GM18858 (cell line): ENCODE measurements at regions not wholly inside any gene's neighbourhood (a gene's known extent, or its start where the extent isn't known, plus 50 kb on each side); places are given as distances from the start of the nearest gene placed in this dataset.

Source experiments
- ATAC-seq: cut with Tn5 transposase; IDR thresholded peaks from one replicate; pipeline ENCODE4 v1.9.1; 2021; ENCODE audit not compliant: unreplicated experiment

DNA sequence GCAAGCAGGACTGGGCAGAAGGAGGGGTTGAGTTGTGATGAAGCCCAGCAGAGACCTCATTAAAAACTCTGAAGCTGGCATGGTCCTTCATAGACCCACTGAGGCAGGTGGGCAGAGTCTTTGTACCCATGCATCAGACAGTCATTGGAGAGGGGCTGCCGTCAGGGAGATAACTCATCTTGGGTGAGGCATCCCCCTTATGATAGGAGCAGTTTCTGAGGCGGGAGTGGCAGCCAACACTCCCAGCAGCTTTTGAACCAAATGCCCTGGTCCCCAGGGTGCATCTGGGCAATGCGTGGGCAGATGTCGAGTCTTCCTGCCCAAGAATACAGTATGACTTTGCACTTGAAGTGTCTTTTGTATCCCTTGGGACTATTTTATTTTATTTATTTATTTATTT lies 68.1 kb downstream of the HTR5A start:
- ATAC-seq: no peak

DNA sequence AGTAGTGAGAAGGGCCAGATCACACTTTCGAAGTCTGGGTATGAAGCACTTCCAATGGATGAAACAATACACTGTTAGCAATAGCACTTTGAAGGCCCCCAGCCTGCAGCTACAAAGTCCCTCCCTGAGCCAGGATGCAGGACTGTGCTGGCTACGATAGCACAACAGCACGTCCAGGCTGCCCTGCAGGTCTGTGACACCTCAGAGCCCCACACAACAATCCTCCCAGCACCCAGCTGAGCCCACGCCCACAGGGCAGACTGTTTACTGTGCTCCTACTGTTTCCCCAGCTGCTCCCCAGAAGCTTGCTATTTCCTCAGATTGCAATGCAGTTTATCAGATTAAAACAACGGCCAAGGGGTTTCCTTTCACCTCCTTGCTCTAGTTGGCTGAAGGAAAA lies 71.4 kb downstream of the HTR5A start:
- no peak for ATAC-seq

DNA sequence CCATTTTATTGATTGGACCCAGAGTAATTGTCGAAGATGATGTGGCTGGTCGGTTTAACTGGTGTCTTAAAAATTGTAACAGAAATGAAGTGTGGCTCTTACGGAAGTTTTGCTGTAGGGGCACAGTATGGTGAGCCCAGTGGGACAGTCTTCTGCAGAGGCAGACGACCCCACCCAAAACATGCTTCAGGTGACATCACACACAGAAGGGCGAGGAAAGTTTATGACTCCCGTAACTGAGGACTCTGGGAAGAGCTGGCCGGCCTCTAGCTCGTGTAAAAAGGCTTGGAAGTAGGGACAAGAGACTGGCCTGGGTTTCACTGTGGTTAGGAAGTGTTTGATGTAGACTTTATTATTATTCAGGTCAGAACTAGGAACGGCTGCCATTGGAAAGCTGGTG lies 73.3 kb downstream of the HTR5A start:
- ATAC-seq: no peak

DNA sequence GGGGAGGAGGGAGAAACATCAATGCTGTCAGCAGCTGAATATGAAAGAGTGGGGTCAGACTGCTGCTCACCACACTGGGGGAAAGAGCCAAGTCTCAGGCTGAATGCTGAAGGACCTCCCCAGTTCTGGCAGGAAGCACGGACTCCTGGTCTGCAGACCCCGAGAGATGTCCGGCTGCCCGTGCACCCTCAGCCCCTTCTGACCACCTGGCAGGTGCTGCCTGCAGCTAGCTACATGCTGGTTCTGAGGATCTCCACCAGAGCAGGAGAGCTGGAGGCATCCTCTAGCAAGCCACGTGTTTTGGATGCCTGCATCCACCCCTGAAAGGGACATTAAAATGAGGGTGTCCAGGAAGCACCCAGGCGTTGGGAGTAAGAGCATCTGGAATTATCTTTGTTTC lies 74.2 kb downstream of the HTR5A start:
- no peak for ATAC-seq

DNA sequence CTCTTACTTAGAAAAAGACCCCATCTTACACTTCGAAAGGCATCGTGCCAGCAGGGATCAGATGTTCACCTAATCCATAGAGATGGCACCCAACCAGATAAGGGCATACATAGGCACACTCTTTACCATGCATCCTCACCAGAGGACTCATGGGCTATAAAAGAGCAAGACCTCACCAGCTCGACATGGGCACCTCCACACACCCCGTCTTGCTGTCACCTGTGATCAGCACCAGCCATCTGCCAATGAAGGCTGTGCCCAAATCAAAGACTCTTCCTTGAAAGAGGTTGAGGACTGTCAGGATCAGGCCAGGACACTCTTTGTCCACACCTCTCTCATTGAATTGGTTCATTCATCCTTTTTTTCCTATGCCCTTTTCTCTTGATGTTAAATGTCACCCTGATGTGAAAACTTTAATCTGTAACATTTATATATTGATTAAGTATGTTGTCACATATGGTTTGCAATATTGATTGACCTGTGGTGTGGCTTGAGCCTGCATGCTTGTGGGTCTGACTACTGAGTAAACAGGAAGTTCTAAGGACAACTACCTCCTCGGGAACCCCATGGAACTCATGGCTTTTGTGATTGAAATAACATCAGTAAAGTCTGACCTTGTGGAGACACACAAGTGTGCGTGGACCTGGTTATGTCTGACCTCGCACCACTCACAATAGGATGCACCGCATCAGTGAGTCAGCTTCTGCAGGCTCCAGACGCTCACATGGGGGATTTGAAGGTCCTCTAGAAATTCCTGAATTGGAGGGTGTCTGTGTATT lies 75.5 kb downstream of the HTR5A start:
- no peak for ATAC-seq

DNA sequence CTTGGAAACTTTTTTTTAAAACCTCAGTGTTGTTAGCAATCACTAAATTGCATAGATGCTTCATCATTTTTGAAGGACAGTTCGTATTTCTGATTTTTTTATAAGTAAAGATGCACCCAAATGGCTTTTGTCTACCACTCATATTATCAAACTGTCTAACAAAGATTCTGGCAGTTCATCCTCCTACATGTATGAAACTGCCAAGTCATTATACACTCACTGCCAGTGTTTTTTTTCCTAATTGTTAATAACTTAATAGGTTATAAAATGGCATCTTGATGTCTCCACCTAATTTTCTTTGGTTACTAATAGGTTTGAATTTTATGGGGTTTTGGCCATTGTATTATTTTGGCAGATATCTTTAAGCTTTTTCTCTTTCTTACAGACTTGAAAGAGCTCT lies 77.0 kb downstream of the HTR5A start:
- ATAC-seq: no peak

DNA sequence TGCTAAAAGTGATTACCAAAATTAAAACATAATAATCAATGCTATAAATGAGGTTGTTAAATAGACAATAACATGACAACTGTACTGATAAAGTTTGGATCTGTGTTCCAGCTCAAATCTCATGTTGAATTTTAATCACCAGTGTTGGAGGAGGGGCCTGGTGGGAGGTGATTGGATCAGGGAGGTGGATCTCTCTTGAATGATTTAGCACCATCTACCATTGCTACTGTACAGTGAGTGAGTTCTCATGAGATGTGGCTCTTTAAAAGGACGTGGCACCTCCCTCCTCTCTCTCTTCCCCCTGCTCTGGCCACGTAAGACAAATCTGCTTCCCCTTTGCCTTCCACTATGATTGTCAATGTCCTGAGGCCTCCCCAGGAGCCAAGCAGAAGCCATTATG lies 77.5 kb downstream of the HTR5A start:
- no peak for ATAC-seq

DNA sequence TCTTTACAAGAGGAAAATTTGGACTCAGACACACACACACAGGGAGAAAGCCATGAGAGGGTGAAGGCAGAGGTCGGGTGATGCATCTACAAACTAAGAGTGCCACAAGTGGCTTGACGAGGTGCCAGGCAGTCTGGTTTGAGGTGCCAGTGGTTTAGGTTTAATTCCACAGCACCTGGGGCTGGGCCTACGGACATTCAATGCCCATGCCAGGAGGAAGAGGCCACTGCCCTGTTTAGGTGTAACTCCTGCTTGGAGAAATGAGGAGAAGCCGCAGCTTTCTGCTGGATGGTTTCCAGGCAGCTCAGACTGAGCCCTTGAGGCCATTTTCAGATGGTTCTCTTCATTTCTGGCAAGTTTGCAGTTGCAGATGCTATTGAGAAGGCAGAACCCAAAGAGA lies 83.6 kb downstream of the HTR5A start:
- ATAC-seq: no peak

DNA sequence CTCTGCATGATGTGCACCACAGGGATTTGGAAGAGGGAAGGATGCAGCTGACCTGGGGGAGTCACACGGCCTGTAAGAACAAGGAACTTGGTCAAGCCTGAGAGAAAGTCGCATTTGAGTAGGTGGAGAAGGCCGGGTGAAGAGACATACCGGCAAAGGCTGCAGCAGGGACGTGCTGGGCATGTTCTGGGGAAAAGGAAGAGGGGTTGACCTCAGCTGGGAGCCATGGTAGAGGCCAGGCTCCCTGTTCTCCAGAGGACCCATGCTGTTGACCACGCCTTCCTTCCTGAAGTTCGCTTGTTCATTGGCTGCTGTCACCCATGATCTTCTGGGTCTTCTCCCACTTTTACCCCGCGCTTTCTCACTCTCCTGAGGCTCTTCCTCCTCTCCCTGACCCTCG lies 84.5 kb downstream of the HTR5A start:
- no peak for ATAC-seq

DNA sequence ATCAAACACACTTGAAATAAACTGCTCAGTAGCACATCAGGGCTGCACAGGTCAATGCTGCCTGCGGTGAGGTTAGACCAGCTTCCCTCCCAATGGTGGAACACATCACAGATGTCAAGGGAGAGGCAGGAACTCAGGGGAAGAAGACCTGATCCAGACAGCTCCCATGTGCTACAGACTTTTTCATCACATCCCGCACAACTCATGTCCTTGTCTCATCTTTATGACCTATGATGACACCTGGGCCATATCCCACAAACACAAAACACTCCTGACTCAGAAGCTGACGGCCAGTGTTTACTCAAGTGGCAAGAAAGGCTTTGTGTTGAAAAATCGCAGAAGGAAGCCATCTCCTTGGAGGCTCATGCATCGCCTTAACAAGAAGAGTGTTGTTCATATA lies 91.6 kb downstream of the HTR5A start:
- ATAC-seq: no peak

DNA sequence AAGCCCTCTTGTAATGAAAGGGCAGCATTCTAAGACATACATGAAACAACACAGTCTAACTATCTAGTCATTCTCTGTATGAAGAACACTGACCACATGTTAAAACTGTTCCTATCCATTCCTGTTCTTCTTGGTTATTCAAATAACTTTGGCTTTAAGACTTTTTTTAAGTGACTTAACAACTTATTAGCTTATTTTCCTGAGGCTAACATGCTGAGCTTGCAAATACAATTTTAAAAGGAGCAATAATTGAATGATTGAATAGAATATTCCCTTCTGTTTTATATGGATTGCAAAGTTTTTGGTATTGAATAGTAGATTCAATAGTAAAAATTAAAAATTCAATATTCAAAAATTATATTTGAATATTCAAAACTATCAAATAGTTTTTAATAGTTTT lies 92.3 kb downstream of the HTR5A start:
- ATAC-seq: no peak

DNA sequence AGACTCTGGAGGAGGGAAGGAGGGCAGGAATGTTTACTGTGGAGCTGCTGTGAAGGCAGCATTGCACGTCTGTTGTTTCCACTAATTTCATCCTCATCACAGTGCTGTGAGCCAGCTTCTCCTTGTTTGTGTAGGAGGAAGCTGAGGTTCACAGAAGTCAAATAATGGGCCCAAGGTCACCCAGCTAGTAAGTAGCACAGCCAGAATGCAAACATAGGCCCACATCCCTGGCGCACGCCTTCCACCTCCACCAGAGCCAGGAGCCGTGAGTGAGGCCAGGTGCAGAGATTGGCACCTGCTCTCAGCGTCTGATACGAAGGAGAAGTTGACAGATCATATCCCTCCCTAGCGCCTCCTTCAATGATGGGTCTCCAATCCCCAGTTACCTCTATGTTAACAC lies 93.6 kb downstream of the HTR5A start:
- ATAC-seq: no peak

DNA sequence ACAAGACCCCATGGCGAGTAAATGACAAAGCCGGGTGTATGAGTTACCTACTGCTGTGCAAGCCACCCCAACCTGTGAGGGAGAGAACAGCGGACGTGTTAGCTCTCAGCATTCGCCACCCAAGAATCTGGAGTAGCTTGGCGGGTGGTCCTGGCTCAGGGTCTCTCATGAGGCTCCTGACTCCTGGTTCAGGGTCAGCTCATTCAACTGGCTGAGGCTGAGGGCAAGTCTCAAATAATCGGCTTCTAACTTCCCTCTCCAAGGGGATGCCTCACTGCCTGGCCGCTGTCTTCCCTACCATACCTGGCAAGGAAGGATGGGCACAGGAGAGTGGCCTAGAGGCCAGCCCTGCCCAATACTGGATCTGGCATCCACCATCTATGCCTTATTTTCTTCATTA lies 94.2 kb downstream of the HTR5A start:
- no peak for ATAC-seq

DNA sequence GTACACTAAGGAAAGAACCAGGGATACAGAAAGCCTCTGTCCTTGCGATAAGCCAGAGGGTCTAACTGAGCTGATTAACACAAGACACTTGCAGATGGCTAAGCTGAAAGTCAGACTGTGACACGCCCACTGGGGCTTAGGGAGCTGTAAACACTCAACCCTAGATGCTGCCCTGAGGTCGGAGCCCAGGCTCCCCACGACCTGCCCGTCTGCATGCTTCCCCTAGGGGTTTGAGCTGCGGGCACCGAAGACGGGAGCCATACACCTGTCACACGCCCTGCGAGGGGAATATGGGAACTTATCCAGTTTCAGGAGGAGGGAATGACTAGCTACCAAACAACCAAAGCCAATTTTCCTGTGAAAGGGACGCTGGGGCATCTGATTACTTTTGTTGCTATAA lies 96.0 kb downstream of the HTR5A start:
- no peak for ATAC-seq

DNA sequence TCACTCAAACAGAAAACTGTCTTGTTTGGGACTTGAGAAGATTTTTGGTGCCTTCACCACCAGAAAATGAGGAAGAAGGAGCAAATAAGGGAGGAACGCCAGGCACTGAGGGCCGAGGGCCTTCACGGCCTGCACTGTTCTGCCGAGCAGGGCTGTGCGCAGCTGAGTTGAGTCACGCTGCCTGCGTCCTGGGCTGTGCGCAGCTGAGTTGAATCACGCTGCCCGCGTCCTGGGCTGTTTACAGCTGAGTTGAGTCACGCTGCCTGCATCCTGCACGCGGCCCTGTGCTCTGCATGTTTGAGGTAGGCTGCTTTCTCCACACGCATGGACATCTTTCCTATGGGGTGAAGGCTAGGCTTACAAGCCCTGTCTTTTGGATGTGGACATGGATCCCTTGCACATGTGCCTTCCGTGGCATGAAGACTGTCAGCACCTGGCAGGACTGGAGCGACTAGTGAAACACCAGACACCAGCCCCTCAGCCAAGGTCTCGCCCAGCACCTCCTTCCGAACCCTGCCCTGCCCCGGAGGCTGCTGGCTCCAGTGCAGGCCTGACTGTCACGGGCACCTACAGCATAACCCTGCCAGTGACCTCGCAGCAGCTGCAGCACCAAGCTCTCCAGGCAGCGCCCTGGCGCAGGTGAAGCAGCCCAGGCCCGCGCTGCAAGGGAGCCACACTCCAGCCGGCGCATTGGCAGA lies 96.7 kb downstream of the HTR5A start:
- ATAC-seq: no peak

DNA sequence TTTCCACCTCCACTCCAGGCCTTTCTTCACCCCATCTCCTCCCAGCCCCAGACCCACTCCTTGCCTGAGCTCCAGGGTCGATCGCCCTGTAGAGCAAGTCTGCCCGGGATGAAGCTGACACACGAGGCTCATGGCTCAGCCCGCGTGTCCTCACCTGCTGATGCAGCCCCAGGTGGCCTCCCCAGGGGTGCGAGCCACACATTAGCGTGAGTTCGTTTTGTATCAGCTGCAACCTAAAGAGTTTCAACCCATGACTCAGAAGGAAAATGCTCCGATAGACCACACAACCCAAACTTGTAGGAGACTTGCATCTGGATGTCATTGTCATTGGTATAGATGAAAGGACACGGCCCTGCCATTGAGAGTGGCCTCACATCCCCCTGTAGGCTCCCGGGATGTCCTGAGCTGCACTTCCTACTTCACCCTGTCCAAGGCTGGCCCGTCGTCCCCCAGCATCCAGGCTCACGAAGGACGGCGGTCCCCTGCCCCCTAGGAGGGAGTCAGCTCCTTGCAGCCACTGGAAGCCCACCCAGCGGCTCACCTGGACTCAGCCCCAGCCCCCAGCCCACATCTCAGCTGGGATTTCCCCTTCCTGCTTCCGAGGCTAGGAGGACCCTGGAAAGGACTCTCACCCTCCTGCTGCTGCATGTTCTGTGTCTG lies 97.7 kb downstream of the HTR5A start:
- ATAC-seq: no peak

DNA sequence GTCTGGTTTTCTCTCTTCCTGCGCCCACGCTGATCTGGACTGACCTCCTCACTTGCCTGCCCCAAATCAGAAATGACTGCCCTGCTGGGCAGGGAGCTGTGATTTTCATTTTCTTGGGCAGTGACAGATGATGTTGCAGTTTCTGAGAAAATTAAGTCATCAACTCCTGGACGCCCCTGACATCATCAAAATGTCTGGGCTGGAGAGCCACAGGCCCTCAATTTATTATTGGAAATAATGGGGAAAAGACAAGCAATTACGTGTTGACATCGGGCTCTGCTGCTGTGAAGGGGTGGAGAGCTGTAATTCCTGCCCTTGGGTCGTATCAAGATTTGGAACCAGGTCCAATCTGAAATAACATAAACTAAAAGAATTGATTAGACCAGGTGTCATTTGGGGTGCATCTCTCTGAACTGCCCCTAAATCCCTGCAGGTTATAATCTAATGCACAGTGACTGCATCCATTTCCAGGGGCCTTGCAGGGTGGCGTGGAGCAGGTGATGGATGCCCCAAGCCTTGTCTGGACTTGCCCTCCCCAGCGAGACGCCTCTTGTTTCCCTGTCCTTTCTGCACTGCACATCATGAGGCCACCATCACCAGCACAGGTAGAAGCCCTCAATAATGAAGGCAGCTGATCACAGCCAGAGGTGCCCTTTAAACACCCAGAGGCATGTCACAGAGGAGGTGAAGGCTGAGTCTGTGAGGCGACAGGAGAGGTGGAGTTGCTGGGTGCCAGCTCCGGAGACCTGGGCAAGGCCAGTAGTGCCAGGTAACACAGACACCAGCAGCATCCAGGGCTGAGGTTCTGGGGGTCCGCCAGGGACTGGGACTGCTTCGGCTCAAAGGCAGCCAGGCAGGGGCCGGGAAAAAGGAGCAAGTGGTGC lies 98.7 kb downstream of the HTR5A start:
- ATAC-seq: no peak

DNA sequence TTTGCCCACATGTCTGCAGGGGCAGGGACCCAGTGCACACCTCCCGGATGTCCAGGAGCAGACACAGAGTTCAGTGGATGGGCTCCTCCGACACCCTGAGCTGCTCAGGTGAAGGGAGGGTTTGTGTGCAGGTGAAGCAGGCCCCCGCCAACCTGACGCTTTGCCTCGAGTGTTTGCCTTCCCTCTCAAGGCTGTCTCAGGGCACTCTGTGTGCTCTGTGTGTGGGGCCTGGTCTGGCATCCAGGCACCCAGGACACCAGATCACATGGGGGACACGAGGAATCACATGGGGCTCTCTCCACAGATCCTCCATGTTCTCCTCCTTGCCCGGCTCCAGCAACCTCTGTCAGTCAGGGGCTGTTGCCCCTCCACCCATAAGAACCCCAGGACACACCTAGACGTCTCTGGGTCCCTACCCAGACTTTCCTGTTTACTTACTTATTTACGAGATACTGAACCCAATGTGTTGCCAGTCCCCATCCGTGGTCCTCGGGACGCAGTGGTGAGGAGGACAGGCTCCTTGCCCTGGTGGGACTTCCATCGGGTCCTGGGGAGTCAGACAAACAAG lies 99.5 kb downstream of the HTR5A start:
- no peak for ATAC-seq

DNA sequence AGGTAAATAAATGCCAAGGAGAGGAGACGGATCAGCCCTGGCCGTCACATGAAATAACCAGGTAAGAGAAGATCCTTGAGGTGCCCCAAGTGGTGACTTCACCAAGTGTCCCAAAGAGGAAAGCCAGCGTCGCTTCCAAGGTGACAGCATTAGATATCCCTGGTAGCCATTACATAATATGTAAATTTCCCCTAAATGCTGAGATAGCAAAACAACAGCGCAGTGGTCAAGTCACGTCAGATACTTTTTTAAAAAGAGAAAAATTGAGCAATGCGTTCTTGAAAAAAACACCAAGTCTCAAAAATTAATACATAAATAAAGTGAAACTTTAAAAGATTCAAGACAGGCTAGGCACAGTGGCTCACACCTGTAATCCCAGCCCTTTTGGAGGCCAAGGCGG lies 100.2 kb downstream of the HTR5A start:
- ATAC-seq: no peak

DNA sequence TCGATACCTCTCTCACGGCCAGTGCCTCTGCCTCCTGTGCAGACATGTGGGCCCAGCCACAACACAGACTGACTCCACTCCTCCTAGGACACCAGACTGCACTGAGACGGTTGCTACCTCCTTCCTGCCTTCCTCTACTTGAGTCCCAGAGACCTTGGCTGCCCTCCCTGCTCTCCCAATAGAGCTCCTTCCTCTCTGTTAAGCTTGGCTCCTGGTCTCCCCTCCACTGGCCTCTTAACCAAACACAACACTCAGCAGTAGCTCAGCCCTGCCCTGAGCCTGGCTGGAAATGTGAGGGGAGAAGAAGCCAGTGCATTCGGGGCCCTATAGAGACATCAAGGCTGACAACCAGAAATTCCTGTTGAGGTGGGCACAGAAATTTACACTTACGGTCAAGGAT lies 102.0 kb downstream of the HTR5A start:
- ATAC-seq: no peak

DNA sequence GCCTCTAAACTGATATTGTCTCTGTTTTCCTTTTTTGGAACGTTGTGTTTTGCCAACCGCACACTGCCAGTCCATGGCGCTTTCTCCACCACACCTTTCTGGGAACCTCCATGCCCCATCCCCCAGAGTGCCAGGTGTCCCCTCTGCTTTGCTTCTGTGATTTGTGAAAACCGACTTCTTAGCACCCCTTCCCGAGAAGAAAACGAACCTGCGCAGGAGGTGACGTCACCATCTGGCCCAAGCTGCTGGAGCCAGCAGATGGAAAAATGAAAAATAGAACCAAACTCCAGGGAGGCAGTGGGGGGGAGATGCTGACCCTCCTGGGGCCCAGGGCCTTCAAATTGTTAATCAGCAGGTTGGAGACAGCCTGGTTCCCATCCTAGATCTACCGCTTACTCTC lies 103.8 kb downstream of the HTR5A start:
- ATAC-seq: no peak
